ENCODE measurements at regions not wholly inside any gene's neighbourhood (a gene's known extent, or its start where the extent isn't known, plus 50 kb on each side); places are given as distances from the start of the nearest gene placed in this dataset.

GRCh38 chr17:72456075-72456474 lies 335.3 kb downstream of the SOX9 start:
- no peaks in the 10 kb centered on the region for H4K20me1 ChIP-seq (ENCODE audit: insufficient read depth, low read length, poor library complexity, severe bottlenecking)
- TF ChIP-seq EZH2phosphoT487 (IDR thresholded peaks at IDR 0.05; ENCODE audit: borderline replicate concordance): no peak
- TF ChIP-seq, protein P1, sequence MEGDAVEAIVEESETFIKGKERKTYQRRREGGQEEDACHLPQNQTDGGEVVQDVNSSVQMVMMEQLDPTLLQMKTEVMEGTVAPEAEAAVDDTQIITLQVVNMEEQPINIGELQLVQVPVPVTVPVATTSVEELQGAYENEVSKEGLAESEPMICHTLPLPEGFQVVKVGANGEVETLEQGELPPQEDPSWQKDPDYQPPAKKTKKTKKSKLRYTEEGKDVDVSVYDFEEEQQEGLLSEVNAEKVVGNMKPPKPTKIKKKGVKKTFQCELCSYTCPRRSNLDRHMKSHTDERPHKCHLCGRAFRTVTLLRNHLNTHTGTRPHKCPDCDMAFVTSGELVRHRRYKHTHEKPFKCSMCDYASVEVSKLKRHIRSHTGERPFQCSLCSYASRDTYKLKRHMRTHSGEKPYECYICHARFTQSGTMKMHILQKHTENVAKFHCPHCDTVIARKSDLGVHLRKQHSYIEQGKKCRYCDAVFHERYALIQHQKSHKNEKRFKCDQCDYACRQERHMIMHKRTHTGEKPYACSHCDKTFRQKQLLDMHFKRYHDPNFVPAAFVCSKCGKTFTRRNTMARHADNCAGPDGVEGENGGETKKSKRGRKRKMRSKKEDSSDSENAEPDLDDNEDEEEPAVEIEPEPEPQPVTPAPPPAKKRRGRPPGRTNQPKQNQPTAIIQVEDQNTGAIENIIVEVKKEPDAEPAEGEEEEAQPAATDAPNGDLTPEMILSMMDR (conservative IDR thresholded peaks at IDR 0.05; ENCODE audit: low read length): no peak
- peaks cover 7% of the 10 kb centered on the region; the same call in 1 of the 2 replicates for H3K9me3 ChIP-seq (ENCODE audit: insufficient read depth, low read depth, low read length)
- no peaks in the 10 kb centered on the region for H3K4me1 ChIP-seq (ENCODE audit: insufficient read depth, low read length, poor library complexity, severe bottlenecking)
- no peaks in the 10 kb centered on the region for H3K79me2 ChIP-seq (ENCODE audit: insufficient read depth, low read length)
- no peaks in the 10 kb centered on the region for H3K36me3 ChIP-seq (ENCODE audit: insufficient read depth, low read length)
- H3K27me3 ChIP-seq (ENCODE audit: insufficient read depth, low read length, poor library complexity, severe bottlenecking): no peaks in the 10 kb centered on the region
- no peak overlapping the region for H3K9ac ChIP-seq (ENCODE audit: low read depth, low read length, poor library complexity, severe bottlenecking)
- no peak overlapping the region for H2AFZ ChIP-seq (ENCODE audit: low read length)
- H3K4me2 ChIP-seq (ENCODE audit: low read depth, low read length, poor library complexity, severe bottlenecking): no peak overlapping the region
- H3F3A ChIP-seq (ENCODE audit: low read depth): no peaks in the 10 kb centered on the region
- H3K4me3 ChIP-seq (ENCODE audit: low read length, poor library complexity, severe bottlenecking): no peak overlapping the region
- no peaks in the 10 kb centered on the region for H3K9me2 ChIP-seq (replicated peaks; ENCODE audit: low read depth, low read length)

DNA sequence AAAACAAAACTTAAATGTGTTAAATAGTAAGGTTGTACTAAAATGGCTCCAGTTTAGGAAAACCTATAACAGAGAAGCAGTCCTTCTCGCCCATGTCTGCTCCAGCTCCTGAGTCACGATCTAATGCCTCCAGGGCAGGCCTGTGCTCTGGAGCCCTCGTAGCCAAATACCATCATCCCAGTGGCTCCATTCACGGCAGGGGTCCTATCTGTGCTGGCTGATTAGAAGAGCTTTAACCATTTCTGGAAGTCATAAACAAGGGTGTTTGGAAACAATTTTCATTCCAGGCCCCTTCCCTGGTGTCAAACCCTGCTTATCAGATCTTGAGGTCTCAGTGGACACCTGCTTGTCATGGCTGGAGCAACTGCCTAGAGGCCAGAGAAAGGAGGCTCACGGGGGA lies 336.9 kb downstream of the SOX9 start:
- peaks cover 7% of the 10 kb centered on the region; the same call in 1 of the 2 replicates for H3K9me3 ChIP-seq (ENCODE audit: insufficient read depth, low read depth, low read length)
- H3K79me2 ChIP-seq (ENCODE audit: insufficient read depth, low read length): no peaks in the 10 kb centered on the region
- no peaks in the 10 kb centered on the region for H3K4me1 ChIP-seq (ENCODE audit: insufficient read depth, low read length, poor library complexity, severe bottlenecking)
- TF ChIP-seq, protein P1 (conservative IDR thresholded peaks at IDR 0.05; ENCODE audit: low read length): no peak
- no peak for TF ChIP-seq EZH2phosphoT487 (IDR thresholded peaks at IDR 0.05; ENCODE audit: borderline replicate concordance)
- H3K9ac ChIP-seq (ENCODE audit: low read depth, low read length, poor library complexity, severe bottlenecking): no peak overlapping the region
- H3K36me3 ChIP-seq (ENCODE audit: insufficient read depth, low read length): no peaks in the 10 kb centered on the region
- no peak overlapping the region for H2AFZ ChIP-seq (ENCODE audit: low read length)
- no peak overlapping the region for H3K4me2 ChIP-seq (ENCODE audit: low read depth, low read length, poor library complexity, severe bottlenecking)
- no peaks in the 10 kb centered on the region for H4K20me1 ChIP-seq (ENCODE audit: insufficient read depth, low read length, poor library complexity, severe bottlenecking)
- H3K9me2 ChIP-seq (replicated peaks; ENCODE audit: low read depth, low read length): no peaks in the 10 kb centered on the region
- H3F3A ChIP-seq (ENCODE audit: low read depth): no peaks in the 10 kb centered on the region
- no peaks in the 10 kb centered on the region for H3K27me3 ChIP-seq (ENCODE audit: insufficient read depth, low read length, poor library complexity, severe bottlenecking)
- no peak overlapping the region for H3K4me3 ChIP-seq (ENCODE audit: low read length, poor library complexity, severe bottlenecking)

DNA sequence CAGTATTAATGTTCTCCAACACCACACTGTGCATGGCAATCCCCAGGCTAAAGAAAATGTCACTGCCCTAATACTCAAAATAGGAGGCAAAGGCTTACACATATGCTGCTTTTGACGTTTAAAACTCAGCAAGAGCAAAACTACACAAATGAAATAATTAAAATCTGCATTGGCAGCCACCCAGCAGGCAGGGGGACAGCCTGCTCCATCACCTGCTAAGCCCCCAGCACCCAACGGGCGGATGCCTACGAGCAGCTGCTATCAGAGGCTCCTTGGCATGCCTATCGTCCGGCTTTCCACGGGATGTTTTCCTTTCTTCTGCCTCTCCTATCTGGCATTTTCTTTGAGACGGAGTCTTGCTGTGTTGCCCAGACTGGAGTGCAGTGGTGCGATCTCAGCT lies 337.5 kb downstream of the SOX9 start:
- Histone ChIP-seq H3K9me2 (replicated peaks; ENCODE audit: low read depth, low read length) (no peaks in the 10 kb centered on the region), H3K4me3 (ENCODE audit: low read length, poor library complexity, severe bottlenecking) (no peak overlapping the region), H4K20me1 (ENCODE audit: insufficient read depth, low read length, poor library complexity, severe bottlenecking) (no peaks in the 10 kb centered on the region), H3F3A (ENCODE audit: low read depth) (no peaks in the 10 kb centered on the region), H3K9ac (ENCODE audit: low read depth, low read length, poor library complexity, severe bottlenecking) (no peak overlapping the region), H3K4me2 (ENCODE audit: low read depth, low read length, poor library complexity, severe bottlenecking) (no peak overlapping the region), H3K27me3 (ENCODE audit: insufficient read depth, low read length, poor library complexity, severe bottlenecking) (no peaks in the 10 kb centered on the region), H2AFZ (ENCODE audit: low read length) (no peak overlapping the region), H3K9me3 (ENCODE audit: insufficient read depth, low read depth, low read length) (peaks cover 7% of the 10 kb centered on the region; the same call in 1 of the 2 replicates), H3K36me3 (ENCODE audit: insufficient read depth, low read length) (no peaks in the 10 kb centered on the region), H3K4me1 (ENCODE audit: insufficient read depth, low read length, poor library complexity, severe bottlenecking) (no peaks in the 10 kb centered on the region), H3K79me2 (ENCODE audit: insufficient read depth, low read length) (no peaks in the 10 kb centered on the region)
- TF ChIP-seq, protein P1 (conservative IDR thresholded peaks at IDR 0.05; ENCODE audit: low read length): no peak
- no peak for TF ChIP-seq EZH2phosphoT487 (IDR thresholded peaks at IDR 0.05; ENCODE audit: borderline replicate concordance)

Measured in Loucy (cell line).